Suppressor macrophage treated with lipopolysaccharide for 4 hours (primary cell): ENCODE measurements at regions not wholly inside any gene's neighbourhood (a gene's known extent, or its start where the extent isn't known, plus 50 kb on each side); places are given as distances from the start of the nearest gene placed in this dataset.

Experiments used
- DNase-seq: peaks from one replicate; pipeline ENCODE4 v3.0.0-alpha.2; 2020

DNA sequence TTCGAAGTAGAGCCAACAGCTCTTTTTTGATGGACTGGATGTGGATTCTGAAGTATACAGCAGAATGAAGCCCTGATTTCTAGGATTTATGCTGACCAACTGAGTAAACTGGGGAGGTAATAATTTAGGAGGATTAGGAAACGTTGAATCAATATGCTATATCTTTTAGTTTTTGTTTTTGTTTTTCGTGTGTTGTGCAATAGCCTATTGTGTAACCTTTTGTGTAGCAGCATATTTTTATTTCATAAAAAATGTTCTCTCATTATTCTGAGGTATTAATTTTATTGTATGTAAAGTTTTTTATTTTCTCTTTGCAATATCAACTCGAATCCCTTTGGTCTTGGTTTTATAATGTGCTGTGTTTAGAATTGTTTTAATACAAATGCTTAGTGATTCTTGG, 902.3 kb downstream of the EFNA5 start:
- no peak for DNase-seq

DNA sequence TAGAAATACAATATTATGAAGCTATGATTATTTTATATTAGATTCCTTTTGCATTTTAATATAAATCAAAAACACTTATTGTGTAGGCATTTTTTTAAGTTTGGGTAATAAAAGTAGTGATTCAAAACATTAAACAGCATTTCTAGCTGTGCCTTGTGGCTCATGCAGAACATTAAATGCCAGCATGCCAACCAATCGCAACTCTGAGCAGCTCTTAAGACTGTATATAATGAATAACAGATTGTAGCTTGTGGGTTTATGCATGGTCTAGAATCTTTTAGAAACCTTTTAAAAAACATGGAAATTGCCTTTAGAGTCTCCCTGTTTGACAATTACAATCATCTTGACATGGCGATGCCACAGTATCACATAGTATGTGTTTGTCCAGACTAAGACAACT, 903.8 kb downstream of the EFNA5 start:
- no peak for DNase-seq

DNA sequence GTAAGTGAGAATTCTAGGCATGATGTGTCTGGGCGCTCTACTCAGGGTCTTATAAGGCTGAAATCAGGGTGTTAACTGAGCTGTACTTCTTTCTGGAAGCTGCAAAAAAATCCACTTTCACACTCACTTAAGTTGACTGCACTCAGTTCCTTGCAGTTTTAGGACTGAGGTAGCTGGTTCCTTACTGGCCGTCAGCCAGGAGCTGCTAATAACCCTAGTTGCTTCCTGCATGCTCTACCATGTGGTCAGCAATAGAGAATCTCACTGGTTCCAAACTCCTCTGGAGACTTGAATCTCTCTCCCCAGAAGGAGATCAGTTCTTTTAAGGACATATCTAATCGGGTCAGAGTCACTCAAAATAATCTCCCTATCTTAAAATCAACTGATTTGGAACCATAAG, 911.2 kb downstream of the EFNA5 start:
- DNase-seq = no peak

DNA sequence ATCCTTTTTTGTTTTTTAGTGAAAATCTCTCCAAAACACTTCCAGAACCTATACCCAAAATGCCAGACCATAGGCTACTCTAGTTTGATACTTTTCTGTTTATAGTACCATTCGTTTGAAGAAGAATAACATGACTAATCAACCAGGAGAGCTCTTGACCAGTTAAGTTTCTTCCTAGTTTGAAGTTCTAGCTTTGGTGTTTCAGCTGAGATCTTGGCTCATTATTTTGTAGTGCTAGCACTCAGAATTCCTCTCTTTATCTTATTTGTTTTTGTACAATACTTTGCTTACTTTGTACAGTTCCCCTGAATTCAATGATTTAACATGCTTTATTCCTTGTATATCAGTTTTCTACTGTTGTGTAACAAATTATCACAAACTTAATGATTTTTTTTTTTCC, 911.6 kb downstream of the EFNA5 start:
- DNase-seq = no peak

DNA sequence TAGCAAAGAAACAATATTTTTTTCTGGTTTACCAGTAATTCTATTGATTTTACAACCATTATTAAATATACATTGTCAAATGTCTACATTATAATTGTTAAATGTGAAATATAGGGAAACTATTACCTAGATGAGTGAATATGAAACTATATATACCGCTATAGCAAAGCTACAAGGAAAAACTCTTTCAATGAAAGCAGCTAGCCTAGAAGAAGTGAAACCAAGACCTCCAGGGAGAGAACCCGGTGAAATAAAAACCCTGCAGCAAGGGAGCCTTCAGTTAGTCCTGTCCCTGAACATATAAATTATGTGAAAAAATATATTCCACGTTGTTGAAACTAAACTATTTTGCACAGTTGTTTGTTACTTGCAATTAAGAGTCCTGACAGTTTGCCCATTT, 913.1 kb downstream of the EFNA5 start:
- DNase-seq = peak; percentile 2

DNA sequence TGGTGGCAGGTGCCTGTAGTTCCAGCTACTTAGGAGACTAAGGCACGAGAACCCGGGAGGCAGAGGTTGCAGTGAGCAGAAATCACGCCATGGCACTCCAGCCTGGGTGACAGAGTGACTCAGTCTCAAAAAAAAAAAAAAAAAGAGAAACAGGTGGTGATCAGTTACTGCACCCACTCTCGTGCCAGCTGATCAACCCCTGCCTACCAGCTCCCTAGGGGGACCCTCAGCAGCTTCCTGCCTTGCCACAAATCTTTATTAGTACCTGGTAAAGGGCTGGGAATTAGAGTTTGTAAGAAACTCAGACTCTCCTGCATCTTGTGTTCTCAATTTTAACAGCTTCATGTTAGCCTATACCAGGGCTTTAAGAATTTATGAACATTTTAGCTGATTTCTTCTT, 914.9 kb downstream of the EFNA5 start:
- no peak for DNase-seq

DNA sequence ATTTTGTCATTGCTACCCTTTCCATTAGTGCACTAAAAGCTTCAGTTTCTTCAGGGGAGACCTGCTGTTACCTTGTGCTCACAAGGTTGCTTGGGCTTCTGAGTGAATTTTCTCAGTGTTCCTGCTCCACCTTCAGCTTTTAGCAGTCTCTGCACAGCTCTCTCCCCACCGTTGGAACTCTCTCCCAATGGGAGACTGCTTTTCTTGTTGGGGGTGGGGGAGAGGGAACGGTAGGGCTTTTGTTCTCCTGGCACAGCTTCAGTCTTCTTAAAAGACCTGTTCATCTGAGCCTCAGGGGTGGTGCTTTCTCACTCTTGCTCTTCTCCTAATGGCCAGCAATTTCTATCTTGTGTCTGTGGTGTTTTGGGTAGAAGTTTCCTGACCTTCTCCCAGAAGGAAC, 915.7 kb downstream of the EFNA5 start:
- no peak for DNase-seq

DNA sequence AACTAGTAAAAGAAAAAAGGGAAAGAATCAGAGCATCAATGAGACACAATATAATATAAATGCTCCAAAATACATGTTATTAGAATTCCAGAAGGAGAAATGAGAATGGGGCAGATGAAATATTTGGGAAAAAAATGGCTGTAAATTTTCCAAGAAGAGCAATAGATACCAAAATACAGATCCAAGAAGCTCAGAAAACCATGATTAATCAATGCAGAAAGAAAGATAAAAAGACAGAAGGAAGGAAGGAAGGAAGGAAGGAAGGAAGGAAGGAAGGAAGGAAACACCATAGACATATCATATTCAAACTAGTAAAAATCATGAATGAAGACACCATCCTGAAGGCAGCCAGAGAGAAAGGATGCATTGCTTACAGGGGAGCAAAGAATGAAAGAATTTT, 920.9 kb downstream of the EFNA5 start:
- no peak for DNase-seq

DNA sequence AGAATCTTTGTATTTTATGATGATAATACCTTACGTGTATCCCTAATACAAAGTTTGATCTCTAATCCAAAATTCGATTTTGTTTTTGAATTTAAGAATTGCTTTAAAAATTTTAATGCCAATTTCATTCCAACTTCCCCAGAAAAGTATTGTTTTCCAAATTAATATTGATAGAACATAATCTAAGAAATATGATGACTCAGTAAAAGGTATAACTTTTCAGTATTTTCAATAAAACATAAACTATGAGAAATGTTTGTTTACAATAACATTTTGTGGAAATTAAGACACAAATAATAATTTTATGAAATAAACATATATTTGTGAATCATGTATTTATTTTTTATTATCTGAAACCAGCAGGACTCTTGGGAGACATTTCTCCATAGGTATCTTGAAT, 931.6 kb downstream of the EFNA5 start:
- DNase-seq = no peak

DNA sequence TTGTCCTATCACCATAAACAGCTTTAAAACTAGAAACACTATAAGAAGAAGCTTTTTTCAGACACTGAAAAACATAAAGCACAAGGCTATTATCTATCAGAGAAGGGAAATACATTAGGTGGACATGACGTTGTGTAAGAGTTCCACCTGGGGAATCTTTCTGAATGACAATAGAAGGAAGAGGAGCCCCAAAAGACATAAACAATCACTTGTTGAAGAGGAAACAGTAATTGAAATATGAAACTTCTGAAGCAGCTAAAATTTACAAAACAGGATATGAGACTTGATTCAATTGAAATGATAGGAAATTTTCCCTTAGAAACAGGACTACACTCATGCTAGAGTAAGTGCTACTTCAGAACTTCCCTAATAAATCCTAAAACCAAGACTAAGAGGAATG, 933.6 kb downstream of the EFNA5 start:
- DNase-seq = no peak

DNA sequence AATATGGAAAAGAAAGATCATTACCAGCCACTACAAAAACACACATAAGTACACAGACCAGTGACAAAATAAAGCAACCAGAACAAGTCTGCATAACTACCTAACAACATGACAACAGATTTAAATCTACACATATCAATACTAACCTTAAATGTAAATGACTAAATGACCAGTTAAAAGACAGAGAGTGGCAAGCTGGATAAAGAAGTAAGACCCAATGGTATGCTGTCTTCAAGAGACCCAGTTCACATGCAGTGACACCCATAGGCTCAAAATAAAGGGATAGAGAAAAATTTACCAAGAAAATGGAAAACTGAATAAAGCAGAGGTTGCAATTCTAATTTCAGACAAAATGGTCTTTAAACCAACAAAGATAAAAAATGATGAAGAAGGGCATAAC, 938.1 kb downstream of the EFNA5 start:
- no peak for DNase-seq

DNA sequence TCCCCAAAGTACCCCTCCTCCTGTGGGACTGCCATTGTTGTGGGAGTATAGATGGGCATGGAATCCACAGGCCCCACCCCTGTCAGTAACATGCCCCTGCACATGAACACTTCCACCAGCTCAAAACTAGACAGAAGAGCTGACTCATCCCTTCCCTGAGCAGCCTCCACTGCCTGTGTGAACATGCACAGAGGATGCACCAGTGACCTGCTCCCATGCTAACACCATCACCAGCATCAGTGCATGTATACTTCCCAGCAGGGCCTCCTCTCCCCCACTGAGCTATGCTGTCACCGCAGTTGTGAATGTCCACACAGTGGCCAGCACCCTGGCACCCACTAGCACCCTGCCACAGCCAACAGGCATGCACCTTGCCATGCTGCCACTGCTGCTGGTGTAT, 939.8 kb downstream of the EFNA5 start:
- no peak for DNase-seq

DNA sequence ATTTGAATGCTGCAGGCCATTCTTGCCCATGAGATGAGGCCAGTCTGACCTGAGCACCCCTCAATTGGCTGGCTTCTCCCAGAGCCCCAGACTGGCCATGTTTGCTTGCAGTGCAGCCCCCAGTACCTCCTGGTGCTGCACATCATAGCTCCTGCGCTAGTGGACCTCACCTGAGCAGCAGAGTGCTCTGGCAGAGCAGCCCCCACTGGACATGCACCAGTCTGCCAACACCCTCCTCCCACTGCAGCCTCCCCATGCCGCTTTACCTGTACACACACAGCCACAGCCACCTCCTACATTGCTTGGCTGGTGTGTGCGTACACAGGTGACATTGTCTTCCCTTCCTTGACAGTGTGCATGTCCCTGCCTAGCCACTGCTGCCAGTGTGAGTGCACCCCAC, 940.2 kb downstream of the EFNA5 start:
- no peak for DNase-seq

DNA sequence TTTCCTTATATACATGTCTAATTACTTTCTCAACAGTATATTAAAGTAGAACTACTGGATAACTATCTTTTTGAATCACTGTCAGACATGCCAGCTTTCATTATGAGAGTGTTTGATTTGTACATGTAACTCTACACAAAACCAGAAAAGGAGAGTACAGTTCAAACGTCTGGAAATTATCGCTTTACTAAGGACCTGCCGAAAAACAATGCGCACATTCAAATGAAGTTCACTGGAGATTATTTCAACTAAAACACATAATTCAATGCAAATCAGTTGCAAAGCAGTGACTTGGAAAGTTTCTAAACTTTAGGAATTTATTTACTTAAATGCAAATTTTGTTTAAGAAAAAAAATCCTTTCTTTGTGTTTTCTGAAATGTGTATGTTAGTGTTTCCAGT, 942.5 kb downstream of the EFNA5 start:
- no peak for DNase-seq

DNA sequence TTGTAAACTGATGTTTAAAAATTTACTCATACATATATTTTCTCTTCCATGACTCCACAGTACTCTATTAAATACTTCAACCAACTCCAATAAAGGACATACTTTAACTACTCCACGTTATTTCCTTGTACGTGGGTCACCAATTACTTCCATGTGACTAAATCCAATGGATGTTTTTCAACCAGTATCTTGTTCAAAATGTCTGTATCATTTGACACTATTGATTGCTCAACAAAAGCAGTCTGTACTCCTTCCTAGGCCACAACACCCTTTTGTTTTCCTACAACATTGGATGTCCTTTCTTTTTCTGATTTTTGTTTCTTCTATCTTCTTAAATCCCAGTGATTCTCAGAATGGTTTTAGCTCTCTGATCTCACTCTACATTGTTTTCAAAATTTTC, 943.7 kb downstream of the EFNA5 start:
- no peak for DNase-seq

DNA sequence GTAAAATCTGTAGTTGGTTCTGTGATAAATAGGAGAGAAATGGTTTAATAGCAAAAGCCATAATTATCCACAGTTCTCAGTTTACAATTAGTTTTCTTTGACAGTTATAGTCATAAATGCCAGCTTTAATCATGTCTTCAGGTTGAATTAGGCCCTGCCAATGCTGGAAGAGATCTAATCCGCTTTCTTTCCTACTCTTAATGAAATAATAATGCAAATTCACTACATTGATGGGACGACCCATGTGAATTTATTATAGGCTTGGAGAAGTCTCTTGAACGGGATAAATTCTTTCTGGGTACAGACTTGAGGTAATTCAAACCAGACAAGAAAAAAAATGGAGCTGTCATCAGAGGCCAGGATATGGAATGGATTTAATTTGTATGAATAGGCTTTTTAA, 950.4 kb downstream of the EFNA5 start:
- no peak for DNase-seq

DNA sequence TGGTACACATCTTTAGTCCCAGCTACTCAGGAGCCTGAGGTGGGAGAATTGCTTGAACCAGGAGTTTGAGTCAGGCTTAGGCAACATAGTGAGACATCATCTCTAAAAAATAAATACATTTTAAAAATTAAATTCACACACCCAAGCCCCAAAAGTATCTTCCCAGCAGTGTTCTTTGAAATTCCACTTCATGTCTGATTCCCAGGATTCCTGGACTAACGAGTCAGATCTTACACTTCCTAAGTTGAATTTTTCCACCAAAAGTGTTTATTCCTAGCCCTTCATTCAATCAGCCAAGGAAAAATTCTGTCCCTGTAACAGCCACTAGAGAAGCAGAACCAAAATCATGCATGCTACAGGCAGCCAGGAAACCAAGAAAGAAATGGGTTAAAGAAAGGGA, 970.9 kb downstream of the EFNA5 start:
- no peak for DNase-seq

DNA sequence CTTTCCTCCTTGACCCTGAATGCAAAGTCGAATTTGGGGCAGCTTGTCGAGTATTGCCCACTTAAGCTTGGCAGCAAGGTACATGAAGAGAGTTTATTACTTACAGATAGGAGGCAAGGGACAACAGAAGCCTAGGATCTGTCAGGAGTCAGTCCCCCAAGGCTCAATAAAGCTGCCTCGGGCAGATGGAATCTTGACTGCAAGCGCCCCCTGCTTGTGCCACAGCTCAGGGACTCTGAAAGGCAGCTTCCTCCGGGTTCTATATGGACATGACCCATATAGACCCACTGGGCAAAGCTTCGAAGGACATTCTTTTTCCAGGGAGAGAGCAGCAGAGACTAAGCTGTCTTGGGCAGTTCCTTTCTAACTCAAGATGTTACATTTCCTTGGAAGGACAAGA, 971.5 kb downstream of the EFNA5 start:
- no peak for DNase-seq

DNA sequence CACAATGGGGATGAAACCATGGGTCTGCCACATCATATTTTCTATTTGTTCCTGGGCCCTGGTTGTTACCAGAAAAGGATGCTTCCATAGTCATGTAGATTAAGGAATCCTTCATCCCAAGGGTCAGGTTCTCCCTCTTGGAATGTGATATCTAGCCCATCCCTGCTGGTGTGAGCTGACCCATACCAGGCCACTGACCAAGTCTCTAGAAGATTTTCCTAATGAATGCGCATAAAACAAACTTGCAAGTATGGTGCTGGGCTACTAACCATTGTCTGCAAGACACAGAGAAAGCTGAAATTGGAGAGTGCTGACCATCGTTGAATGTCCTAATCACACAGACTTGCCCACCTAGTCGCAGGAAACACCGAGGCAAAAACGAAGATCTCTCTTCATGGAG, 972.6 kb downstream of the EFNA5 start:
- DNase-seq = no peak

DNA sequence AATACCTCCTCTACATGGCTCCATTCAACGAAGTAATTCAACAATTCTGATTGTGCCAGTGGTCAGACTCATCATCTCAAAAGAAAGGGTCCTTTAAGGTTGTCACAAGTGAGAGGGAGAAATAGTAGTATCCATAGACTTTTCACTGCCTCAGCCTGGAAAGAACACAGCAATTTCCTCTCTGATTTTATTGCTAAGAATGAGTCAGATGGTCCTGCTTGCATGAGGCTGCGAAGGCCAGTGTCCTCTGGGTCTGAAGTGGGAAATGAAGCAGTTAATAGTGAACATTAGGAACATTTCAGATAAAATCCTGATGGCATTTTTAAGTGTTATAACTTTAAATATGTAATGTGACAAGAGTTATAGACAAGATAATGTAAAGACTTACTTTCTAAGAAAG, 979.0 kb downstream of the EFNA5 start:
- no peak for DNase-seq

DNA sequence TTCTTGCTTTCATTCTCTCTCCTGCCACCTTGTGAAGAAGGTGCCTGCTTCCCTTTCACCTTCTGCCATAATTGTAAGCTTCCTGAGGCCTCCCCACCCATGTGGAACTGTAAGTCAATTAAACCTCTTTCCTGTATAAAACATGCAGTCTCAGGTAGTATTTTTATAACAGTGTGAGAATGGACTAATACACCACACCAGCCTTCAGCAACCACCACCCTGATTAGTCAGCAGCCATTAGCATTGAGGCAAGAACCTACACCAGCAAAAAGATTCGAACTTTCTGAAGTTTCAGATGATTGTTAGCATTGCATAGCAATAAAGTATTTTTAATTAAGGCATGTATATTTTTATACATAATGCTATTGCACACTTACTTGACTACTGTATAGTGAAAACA, 980.2 kb downstream of the EFNA5 start:
- DNase-seq = no peak

DNA sequence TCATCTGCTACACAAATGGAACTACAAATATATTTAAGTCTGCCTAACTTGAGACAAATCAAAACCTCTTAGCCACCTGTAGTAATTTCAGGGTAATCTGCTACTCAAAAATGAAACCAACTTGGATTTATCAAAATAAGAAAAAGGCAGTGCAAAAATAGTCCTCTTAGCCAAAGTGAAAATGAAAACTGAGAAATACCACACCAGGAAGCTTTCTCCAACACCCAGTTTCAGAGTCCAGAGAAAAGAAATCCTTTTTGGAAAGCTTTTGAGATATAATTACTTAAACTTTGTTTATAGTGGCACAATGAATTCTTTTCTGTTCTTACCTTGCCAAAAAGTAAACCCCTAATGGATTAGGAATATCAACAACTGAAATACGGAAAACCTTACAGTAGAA, 990.4 kb downstream of the EFNA5 start:
- no peak for DNase-seq

DNA sequence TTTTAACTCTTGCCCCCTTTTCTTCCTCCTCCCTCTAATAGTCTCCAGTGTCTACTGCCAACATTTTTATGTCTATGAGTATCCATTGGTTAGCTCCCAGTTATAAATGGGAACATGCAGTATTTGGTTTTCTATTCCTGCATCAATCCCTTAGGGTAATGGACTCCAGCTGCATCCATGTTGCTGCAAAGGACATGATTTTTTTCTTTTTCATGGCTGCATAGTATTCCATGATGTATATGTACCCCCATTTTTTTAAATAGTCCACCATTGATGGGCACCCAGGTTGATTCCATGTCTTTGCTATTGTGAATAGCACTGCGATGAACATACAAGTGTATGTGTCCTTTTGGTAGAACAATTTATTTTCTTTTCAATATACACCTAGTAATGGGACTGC, 993.7 kb downstream of the EFNA5 start:
- DNase-seq = no peak

DNA sequence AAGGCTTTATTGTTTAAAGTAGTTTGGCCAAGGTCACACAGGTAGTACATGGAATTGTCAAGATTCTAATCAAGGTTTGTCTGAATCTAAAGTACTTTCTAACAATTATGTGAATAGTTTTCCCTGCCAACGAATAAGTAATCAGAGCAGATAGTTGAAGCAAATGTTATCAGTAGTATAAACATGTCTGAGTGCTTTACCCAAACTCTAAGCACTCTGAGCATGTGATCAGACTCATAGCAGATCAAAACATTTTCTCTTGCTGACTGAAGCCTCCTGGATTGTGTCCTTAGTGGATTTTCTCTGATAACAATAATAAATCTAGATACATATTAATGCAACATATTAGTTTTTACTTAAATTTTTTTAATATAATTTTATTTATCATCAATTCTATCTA, 995.0 kb downstream of the EFNA5 start:
- DNase-seq = no peak

DNA sequence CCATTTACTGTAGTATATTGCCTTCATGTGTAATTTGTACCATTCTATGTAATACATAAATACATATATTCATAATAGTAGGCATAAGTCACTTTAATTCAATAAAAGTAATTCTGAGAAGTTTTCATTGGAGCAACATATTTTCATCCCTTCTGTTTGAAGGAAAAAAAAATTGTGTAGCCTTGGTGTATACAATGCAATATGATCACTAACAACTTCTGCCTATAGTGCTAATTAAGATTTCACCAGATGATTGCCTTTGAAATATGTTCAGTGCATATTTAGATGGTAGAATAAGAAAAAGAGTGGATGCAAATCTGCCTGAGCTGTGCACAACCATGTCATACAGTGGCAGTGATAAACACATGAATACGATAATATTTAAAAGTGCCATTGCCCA, 996.8 kb downstream of the EFNA5 start:
- DNase-seq = no peak

DNA sequence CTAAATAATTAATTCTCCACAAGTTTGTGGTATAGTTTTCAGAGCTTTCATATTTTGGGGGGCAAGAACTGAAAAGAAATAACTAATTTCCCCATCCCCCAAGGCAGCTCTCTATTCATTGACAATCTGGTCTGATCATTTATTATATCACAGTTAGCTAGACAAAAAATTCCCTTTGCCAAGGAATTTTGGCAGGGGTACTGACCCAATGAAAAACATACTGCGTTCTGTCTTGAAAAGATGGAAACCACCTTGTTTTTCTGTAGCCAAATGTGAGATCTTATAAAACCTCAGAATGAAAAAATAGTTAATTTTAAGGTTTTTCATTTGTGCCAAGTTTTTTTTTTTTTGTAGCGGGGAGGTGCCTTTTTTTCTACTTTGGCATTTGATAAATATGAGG, 1008.9 kb downstream of the EFNA5 start:
- DNase-seq = no peak

DNA sequence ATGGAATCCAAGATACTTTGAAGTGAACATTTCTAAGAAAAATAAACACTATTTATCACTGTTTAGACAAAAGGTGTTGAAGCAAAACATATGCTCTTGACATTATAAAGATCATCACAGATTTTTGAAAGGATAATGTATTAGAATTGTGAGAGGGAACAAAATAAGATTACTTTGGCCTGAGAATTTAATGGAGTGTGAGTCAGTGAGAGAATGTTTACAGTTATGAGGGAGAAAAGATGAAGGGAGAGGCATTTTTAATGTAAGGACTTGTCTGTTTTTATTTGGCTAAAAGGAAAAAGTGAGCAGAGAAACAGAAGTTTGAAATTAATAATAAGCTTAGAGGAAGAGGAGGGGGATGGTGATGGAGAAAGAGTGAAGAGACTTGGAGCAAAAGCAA, 1010.1 kb downstream of the EFNA5 start:
- no peak for DNase-seq
